B cell (primary cell): ENCODE measurements at regions not wholly inside any gene's neighbourhood (a gene's known extent, or its start where the extent isn't known, plus 50 kb on each side); places are given as distances from the start of the nearest gene placed in this dataset.

Source experiments
- CTCF ChIP-seq: fragments of 200-600 bp; IDR thresholded peaks from one replicate; pipeline ENCODE4 v1.8.0; 2022; ENCODE audit warnings: antibody characterized with exemption, mild to moderate bottlenecking
- EZH2 ChIP-seq: IDR thresholded peaks from 2 replicates; pipeline ENCODE4 v1.6.1; 2012; ENCODE audit warnings: borderline replicate concordance, low read depth, mild to moderate bottlenecking, moderate library complexity, low read length; ENCODE audit not compliant: insufficient read depth, poor library complexity, severe bottlenecking

GRCh38 chr1:199612976-199613774 is 414.3 kb upstream of the NR5A2 start:
- TF ChIP-seq CTCF = no peak
- no peak for TF ChIP-seq EZH2
